ENCODE measurements at regions not wholly inside any gene's neighbourhood (a gene's known extent, or its start where the extent isn't known, plus 50 kb on each side); places are given as distances from the start of the nearest gene placed in this dataset.

DNA sequence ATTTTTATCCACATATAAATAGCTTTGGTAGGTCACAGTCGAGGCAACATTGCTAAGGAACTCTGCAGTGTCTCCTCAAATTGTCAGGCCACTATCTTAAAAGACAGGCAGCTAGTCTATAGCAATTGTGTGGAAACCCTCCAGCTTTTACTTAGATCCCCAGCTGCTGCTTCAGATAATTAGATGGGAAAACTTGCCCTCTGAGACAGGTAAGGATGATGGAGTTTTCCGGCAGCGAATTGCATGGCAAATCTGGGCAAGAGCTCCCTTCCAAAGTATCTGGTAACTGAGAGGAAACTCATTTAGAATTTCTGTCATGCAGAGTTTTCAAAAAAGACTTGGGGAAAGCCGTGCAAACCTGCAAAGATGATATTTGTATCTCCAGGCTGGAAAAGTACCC lies 886.2 kb downstream of the UQCRFS1 start:
- WGBS (ENCODE audit: missing lambda C conversion rate), result 30% methylated on average over 4 of the region's 4 CpGs
- H3K9me3 ChIP-seq, result peaks cover 6% of the 10 kb centered on the region
- ATAC-seq (no peak), DNase-seq (ENCODE audit: low read depth in 1 of 2, low spot score in 1 of 2) (no peak), FAIRE-seq (peak; percentile 49)
- CTCF ChIA-PET, result interaction anchor here (1.5 to 6.4 kb wide), 4 partner anchors 9 to 382 kb away, joined by 4 to 48 read pairs (median 12); no protein-coding TSS in a partner anchor
- TF ChIP-seq HOXA7 (CRISPR knock-in tag; IDR thresholded peaks at IDR 0.05) (no peak), HEYL (CRISPR knock-in tag; IDR thresholded peaks at IDR 0.05) (no peak), EP300 (IDR thresholded peaks at IDR 0.05) (no peak), TFCP2L1 (CRISPR knock-in tag; IDR thresholded peaks at IDR 0.05) (no peak), EHF (CRISPR knock-in tag; IDR thresholded peaks at IDR 0.05) (no peak), CEBPB (IDR thresholded peaks at IDR 0.05) (no peak), CBX8 (IDR thresholded peaks at IDR 0.05) (no peak), PHF8 (IDR thresholded peaks at IDR 0.05; ENCODE audit: borderline replicate concordance, low read depth) (no peak), KDM1A (IDR thresholded peaks at IDR 0.05; ENCODE audit: low read depth) (no peak), RARB (CRISPR knock-in tag; IDR thresholded peaks at IDR 0.05) (no peak), ESRRA (IDR thresholded peaks at IDR 0.05; ENCODE audit: borderline replicate concordance, low read length) (no peak), NFE2L2 (conservative IDR thresholded peaks at IDR 0.05; ENCODE audit: low read length) (no peak), ZFP36 (IDR thresholded peaks at IDR 0.05; ENCODE audit: borderline replicate concordance, partially characterized antibody) (no peak), MYC (IDR thresholded peaks at IDR 0.05; ENCODE audit: borderline replicate concordance, low read length) (no peak), RFX5 (IDR thresholded peaks at IDR 0.05) (no peak)
- TF ChIP-seq, protein P1, sequence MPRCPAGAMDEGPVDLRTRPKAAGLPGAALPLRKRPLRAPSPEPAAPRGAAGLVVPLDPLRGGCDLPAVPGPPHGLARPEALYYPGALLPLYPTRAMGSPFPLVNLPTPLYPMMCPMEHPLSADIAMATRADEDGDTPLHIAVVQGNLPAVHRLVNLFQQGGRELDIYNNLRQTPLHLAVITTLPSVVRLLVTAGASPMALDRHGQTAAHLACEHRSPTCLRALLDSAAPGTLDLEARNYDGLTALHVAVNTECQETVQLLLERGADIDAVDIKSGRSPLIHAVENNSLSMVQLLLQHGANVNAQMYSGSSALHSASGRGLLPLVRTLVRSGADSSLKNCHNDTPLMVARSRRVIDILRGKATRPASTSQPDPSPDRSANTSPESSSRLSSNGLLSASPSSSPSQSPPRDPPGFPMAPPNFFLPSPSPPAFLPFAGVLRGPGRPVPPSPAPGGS (IDR thresholded peaks at IDR 0.05), result no peak
- TF ChIP-seq, protein P2, sequence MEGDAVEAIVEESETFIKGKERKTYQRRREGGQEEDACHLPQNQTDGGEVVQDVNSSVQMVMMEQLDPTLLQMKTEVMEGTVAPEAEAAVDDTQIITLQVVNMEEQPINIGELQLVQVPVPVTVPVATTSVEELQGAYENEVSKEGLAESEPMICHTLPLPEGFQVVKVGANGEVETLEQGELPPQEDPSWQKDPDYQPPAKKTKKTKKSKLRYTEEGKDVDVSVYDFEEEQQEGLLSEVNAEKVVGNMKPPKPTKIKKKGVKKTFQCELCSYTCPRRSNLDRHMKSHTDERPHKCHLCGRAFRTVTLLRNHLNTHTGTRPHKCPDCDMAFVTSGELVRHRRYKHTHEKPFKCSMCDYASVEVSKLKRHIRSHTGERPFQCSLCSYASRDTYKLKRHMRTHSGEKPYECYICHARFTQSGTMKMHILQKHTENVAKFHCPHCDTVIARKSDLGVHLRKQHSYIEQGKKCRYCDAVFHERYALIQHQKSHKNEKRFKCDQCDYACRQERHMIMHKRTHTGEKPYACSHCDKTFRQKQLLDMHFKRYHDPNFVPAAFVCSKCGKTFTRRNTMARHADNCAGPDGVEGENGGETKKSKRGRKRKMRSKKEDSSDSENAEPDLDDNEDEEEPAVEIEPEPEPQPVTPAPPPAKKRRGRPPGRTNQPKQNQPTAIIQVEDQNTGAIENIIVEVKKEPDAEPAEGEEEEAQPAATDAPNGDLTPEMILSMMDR (IDR thresholded peaks at IDR 0.05), result no peak
- TF ChIP-seq, protein P3, sequence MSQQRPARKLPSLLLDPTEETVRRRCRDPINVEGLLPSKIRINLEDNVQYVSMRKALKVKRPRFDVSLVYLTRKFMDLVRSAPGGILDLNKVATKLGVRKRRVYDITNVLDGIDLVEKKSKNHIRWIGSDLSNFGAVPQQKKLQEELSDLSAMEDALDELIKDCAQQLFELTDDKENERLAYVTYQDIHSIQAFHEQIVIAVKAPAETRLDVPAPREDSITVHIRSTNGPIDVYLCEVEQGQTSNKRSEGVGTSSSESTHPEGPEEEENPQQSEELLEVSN (IDR thresholded peaks at IDR 0.05; ENCODE audit: borderline replicate concordance, low read depth), result no peak
- no peak overlapping the region for H3K27ac ChIP-seq
- no peak overlapping the region for H3K4me2 ChIP-seq
- H3K4me3 ChIP-seq, result no peak overlapping the region
- H3K4me1 ChIP-seq, result no peaks in the 10 kb centered on the region
- POLR2A ChIA-PET, result no interaction called here

DNA sequence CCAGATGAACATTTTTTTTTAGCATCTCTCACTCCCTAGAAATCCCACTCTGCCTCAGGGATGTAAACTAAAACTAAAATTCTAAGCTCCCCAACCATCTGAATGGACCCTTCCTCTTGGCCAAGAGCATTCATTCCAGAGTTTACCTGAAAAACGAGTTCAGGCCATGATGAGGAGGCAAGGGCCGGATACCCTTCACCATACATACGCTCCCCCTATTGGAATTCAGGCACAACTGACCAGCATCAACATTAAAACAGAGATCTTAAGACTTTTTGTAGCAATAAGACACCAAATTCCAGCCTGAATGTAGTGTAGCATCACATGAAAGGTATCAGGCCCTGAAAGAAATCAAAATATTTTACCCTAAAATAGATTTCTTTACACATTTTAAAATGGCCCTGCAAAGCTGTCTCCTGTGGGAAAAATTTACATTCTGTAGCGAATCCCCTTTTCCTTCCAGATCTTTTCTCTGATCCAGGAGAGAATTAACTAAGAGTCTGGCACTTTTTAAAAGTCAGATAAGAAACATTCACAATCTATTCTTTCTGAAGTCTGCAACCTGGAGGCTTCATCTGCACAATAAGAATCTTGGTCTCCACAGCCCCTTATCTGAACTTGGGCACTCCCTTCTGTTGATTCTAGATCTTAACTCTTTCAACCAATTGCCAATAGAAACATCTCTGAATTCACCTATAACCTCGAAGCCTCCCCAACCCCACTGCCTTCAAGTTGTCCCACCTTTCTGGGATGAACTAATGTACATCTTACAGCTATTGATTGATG lies 888.5 kb downstream of the UQCRFS1 start:
- no peak overlapping the region for H3K27ac ChIP-seq
- FAIRE-seq, result no peak
- no peaks in the 10 kb centered on the region for H3K9me3 ChIP-seq
- no peaks in the 10 kb centered on the region for H3K4me1 ChIP-seq
- ChIA-PET POLR2A (no interaction called here), CTCF (interaction anchor here (0.6 to 6.4 kb wide), 11 partner anchors 8 to 1227 kb away, joined by 3 to 48 read pairs (median 4); no protein-coding TSS in a partner anchor)
- no peak overlapping the region for H3K4me3 ChIP-seq
- ATAC-seq, result no peak
- DNase-seq (ENCODE audit: low read depth in 1 of 2, low spot score in 1 of 2), result no peak
- H3K4me2 ChIP-seq, result no peak overlapping the region
- WGBS (ENCODE audit: missing lambda C conversion rate), result 3% methylated on average over 5 of the region's 5 CpGs
- TF ChIP-seq ESRRA (IDR thresholded peaks at IDR 0.05; ENCODE audit: borderline replicate concordance, low read length), result no peak

DNA sequence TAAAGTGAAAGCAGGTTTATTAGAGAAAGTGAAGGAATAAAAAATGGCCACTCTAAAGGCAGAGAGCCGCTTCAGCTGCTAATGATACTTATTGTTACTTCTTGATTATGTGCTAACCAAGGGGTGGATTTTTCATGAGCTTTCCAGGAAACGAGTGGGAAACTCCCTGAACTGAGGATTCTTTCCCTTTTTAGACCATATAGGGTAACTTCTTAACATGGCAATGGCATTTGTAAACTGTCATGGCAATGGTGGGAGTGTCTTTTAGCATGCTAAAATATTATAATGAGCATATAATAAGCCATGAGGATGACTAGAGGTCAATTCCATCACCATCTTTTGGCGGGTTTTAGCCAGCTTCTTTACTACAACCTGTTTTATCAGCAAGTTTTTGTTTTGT lies 890.0 kb downstream of the UQCRFS1 start:
- H3K4me3 ChIP-seq, result no peak overlapping the region
- CTCF ChIA-PET, result interaction anchor here (0.6 to 6.4 kb wide), 8 partner anchors 10 to 386 kb away, joined by 3 to 48 read pairs (median 3); no protein-coding TSS in a partner anchor
- POLR2A ChIA-PET, result no interaction called here
- peaks cover 3% of the 10 kb centered on the region; the same call in 2 of the 3 replicates for H3K9me3 ChIP-seq
- FAIRE-seq, result no peak
- H3K4me2 ChIP-seq, result no peak overlapping the region
- no peak for DNase-seq (ENCODE audit: low read depth in 1 of 2, low spot score in 1 of 2)
- no peak for ATAC-seq
- H3K4me1 ChIP-seq, result no peaks in the 10 kb centered on the region
- H3K27ac ChIP-seq, result no peak overlapping the region
- under 1% methylated on average over 3 of the region's 3 CpGs for whole genome bisulfite sequencing (ENCODE audit: missing lambda C conversion rate)
- TF ChIP-seq HEYL (CRISPR knock-in tag; IDR thresholded peaks at IDR 0.05) (no peak), CEBPB (IDR thresholded peaks at IDR 0.05) (no peak), EP300 (IDR thresholded peaks at IDR 0.05) (no peak), JUNB (IDR thresholded peaks at IDR 0.05) (no peak), HOXB5 (CRISPR knock-in tag; IDR thresholded peaks at IDR 0.05) (no peak), POLR2A (IDR thresholded peaks at IDR 0.05; ENCODE audit: low read length) (no peak), HOXB13 (CRISPR knock-in tag; IDR thresholded peaks at IDR 0.05; ENCODE audit: low read depth) (no peak), CHD2 (IDR thresholded peaks at IDR 0.05; ENCODE audit: low read length, partially characterized antibody) (no peak), JUN (IDR thresholded peaks at IDR 0.05) (no peak), GATA3 (IDR thresholded peaks at IDR 0.05; ENCODE audit: borderline replicate concordance) (no peak), MAZ (IDR thresholded peaks at IDR 0.05; ENCODE audit: borderline replicate concordance, low read depth, low read length) (no peak), FOSL2 (IDR thresholded peaks at IDR 0.05) (no peak), FOSL2 (CRISPR knock-in tag; IDR thresholded peaks at IDR 0.05) (no peak)
- TF ChIP-seq, protein P4, sequence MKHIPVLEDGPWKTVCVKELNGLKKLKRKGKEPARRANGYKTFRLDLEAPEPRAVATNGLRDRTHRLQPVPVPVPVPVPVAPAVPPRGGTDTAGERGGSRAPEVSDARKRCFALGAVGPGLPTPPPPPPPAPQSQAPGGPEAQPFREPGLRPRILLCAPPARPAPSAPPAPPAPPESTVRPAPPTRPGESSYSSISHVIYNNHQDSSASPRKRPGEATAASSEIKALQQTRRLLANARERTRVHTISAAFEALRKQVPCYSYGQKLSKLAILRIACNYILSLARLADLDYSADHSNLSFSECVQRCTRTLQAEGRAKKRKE (CRISPR knock-in tag; IDR thresholded peaks at IDR 0.05; ENCODE audit: low read depth), result no peak
- TF ChIP-seq, protein P5, sequence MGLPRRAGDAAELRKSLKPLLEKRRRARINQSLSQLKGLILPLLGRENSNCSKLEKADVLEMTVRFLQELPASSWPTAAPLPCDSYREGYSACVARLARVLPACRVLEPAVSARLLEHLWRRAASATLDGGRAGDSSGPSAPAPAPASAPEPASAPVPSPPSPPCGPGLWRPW (IDR thresholded peaks at IDR 0.05), result no peak
- TF ChIP-seq, protein P1 (IDR thresholded peaks at IDR 0.05), result no peak

Data from A549 (cell line).